H9 (cell line): ENCODE measurements at regions not wholly inside any gene's neighbourhood (a gene's known extent, or its start where the extent isn't known, plus 50 kb on each side); places are given as distances from the start of the nearest gene placed in this dataset.

Source experiments
- DNase-seq: peaks from one replicate; pipeline ENCODE4 v3.0.0-alpha.2; 2017
- H2AFZ ChIP-seq: one replicate; pipeline ENCODE4 v1.6.1; 2013; ENCODE audit warnings: mild to moderate bottlenecking, low read length, control low read depth, moderate library complexity
- H2AK5ac ChIP-seq: 2 replicates; pipeline ENCODE4 v1.6.1; 2013; ENCODE audit warnings: low read length, control low read depth, mixed read lengths; ENCODE audit not compliant: insufficient read length
- H2BK120ac ChIP-seq: one replicate; pipeline ENCODE4 v1.6.1; 2013; ENCODE audit warnings: low read depth, mild to moderate bottlenecking, low read length, control low read depth, inconsistent platforms; ENCODE audit not compliant: poor library complexity, severe bottlenecking
- H2BK12ac ChIP-seq: 2 replicates; pipeline ENCODE4 v1.6.1; 2013; ENCODE audit warnings: low read length, control low read depth, mixed read lengths, low read depth; ENCODE audit not compliant: insufficient read length
- H2BK15ac ChIP-seq: 2 replicates; pipeline ENCODE4 v1.6.1; 2013; ENCODE audit warnings: low read depth, low read length, control low read depth
- H2BK20ac ChIP-seq: one replicate; pipeline ENCODE4 v1.6.1; 2013; ENCODE audit warnings: low read depth, mild to moderate bottlenecking, low read length, control low read depth, inconsistent platforms; ENCODE audit not compliant: poor library complexity, severe bottlenecking
- H2BK5ac ChIP-seq: 2 replicates; pipeline ENCODE4 v1.6.1; 2013; ENCODE audit warnings: low read length, control low read depth, mixed read lengths; ENCODE audit not compliant: insufficient read length
- H3K14ac ChIP-seq: 2 replicates; pipeline ENCODE4 v1.6.1; 2013; ENCODE audit warnings: low read length, control low read depth; ENCODE audit not compliant: insufficient read depth
- H3K18ac ChIP-seq: 2 replicates; pipeline ENCODE4 v1.6.1; 2013; ENCODE audit warnings: low read depth, mild to moderate bottlenecking, mixed read lengths, low read length, control low read depth; ENCODE audit not compliant: insufficient read length
- H3K23ac ChIP-seq: 2 replicates; pipeline ENCODE4 v1.6.1; 2013; ENCODE audit warnings: low read length, control low read depth, mixed read lengths, low read depth; ENCODE audit not compliant: insufficient read length
- H3K23me2 ChIP-seq: 2 replicates; pipeline ENCODE4 v1.6.1; 2013; ENCODE audit warnings: low read depth, mild to moderate bottlenecking, mixed read lengths, low read length, control low read depth; ENCODE audit not compliant: insufficient read length, poor library complexity, severe bottlenecking
- H3K27ac ChIP-seq: 2 replicates; pipeline ENCODE4 v1.5.1; 2013; ENCODE audit warnings: low read length, control low read depth, mixed read lengths, low read depth; ENCODE audit not compliant: insufficient read length
- H3K27me3 ChIP-seq: 2 replicates; pipeline ENCODE4 v1.6.1; 2013; ENCODE audit warnings: low read length, control low read depth, inconsistent platforms; ENCODE audit not compliant: insufficient read depth
- H3K4ac ChIP-seq: 2 replicates; pipeline ENCODE4 v1.6.1; 2013; ENCODE audit warnings: low read depth, mild to moderate bottlenecking, control low read depth, inconsistent platforms, low read length, moderate library complexity
- H3K4me1 ChIP-seq: 2 replicates; pipeline ENCODE4 v1.6.1; 2013; ENCODE audit warnings: low read length, control low read depth, inconsistent platforms; ENCODE audit not compliant: insufficient read depth
- H3K4me2 ChIP-seq: 2 replicates; pipeline ENCODE4 v1.6.1; 2013; ENCODE audit warnings: low read length, control low read depth, mixed read lengths; ENCODE audit not compliant: insufficient read length, insufficient read depth
- H3K56ac ChIP-seq: 2 replicates; pipeline ENCODE4 v1.6.1; 2013; ENCODE audit warnings: low read depth, mild to moderate bottlenecking, mixed read lengths, low read length, control low read depth; ENCODE audit not compliant: insufficient read length
- H3K79me1 ChIP-seq: 2 replicates; pipeline ENCODE4 v1.6.1; 2013; ENCODE audit warnings: low read depth, mild to moderate bottlenecking, moderate library complexity, low read length, control low read depth, inconsistent platforms; ENCODE audit not compliant: insufficient read depth, poor library complexity, severe bottlenecking
- H3K79me2 ChIP-seq: 2 replicates; pipeline ENCODE4 v1.6.1; 2013; ENCODE audit warnings: low read length, control low read depth, inconsistent platforms; ENCODE audit not compliant: insufficient read depth
- H3K9ac ChIP-seq: 2 replicates; pipeline ENCODE4 v1.6.1; 2013; ENCODE audit warnings: low read length, control low read depth, mixed read lengths; ENCODE audit not compliant: insufficient read length; ENCODE audit errors: extremely low read depth
- H3K9me3 ChIP-seq: one replicate; pipeline ENCODE4 v1.6.1; 2013; ENCODE audit warnings: low read depth, low read length, inconsistent platforms; ENCODE audit not compliant: control insufficient read depth
- H3T11ph ChIP-seq: one replicate; pipeline ENCODE4 v1.6.1; 2013; ENCODE audit warnings: mild to moderate bottlenecking, low read length, control low read depth, inconsistent platforms
- H4K20me1 ChIP-seq: one replicate; pipeline ENCODE4 v1.6.1; 2013; ENCODE audit not compliant: control insufficient read depth, insufficient read length, insufficient read depth
- H4K5ac ChIP-seq: 2 replicates; pipeline ENCODE4 v1.6.1; 2013; ENCODE audit warnings: low read depth, mild to moderate bottlenecking, mixed read lengths, low read length, control low read depth; ENCODE audit not compliant: insufficient read length
- H4K8ac ChIP-seq: replicated peaks from 2 replicates; pipeline ENCODE4 v1.6.1; 2013; ENCODE audit warnings: low read length, control low read depth, mixed read lengths, low read depth; ENCODE audit not compliant: insufficient read length
- H4K91ac ChIP-seq: 2 replicates; pipeline ENCODE4 v1.6.1; 2013; ENCODE audit warnings: low read depth, mild to moderate bottlenecking, moderate library complexity, mixed read lengths, low read length, control low read depth; ENCODE audit not compliant: insufficient read length
- H3K27ac Mint-ChIP-seq, 3 experiments: 2 replicates in 2 of 3; 3 replicates in 1 of 3; pipeline ENCODE4 v1.8.0; 2020 to 2021; ENCODE audit warnings: mixed read lengths in 3 of 3, mild to moderate bottlenecking in 1 of 3, moderate library complexity in 1 of 3
- H3K27me3 Mint-ChIP-seq: 2 replicates; pipeline ENCODE4 v1.8.0; 2021; ENCODE audit warnings: low read depth, mild to moderate bottlenecking, moderate library complexity, mixed read lengths
- H3K36me3 Mint-ChIP-seq, 3 experiments: 2 replicates in 2 of 3; 3 replicates in 1 of 3; pipeline ENCODE4 v1.8.0; 2020 to 2021; ENCODE audit warnings: low read depth in 3 of 3, mixed read lengths in 3 of 3; ENCODE audit not compliant: insufficient read depth in 1 of 3
- H3K4me1 Mint-ChIP-seq, 2 experiments: 2 replicates each; pipeline ENCODE4 v1.8.0; 2020; ENCODE audit warnings: mixed read lengths in 2 of 2
- H3K4me3 Mint-ChIP-seq, 2 experiments: 2 replicates in 1 of 2; 3 replicates in 1 of 2; pipeline ENCODE4 v1.8.0; 2020 to 2021; ENCODE audit warnings: mild to moderate bottlenecking in 2 of 2, mixed read lengths in 2 of 2, moderate library complexity in 1 of 2
- H3K9me3 Mint-ChIP-seq, 2 experiments: 2 replicates in 1 of 2; 3 replicates in 1 of 2; pipeline ENCODE4 v1.8.0; 2020; ENCODE audit warnings: mild to moderate bottlenecking in 2 of 2, mixed read lengths in 2 of 2, moderate library complexity in 1 of 2
- CTCF ChIP-seq: fragments of 200-600 bp; sonication (generic); conservative IDR thresholded peaks from 3 replicates; pipeline ENCODE4 v1.8.0; 2021; ENCODE audit warnings: antibody characterized with exemption, mild to moderate bottlenecking
- WGBS: extraction: QIAGEN DNeasy Blood & Tissue Kit; methylation state at CpG from one replicate; pipeline ENCODE4 v1.1.7; 2013; ENCODE audit warnings: missing lambda C conversion rate, low lambda C conversion rate, mixed read lengths; ENCODE audit not compliant: insufficient read length; ENCODE audit errors: extremely low coverage; 5-methylcytosine and 5-hydroxymethylcytosine counted together

GRCh38 chr3:124402791-124403190, 327.5 kb upstream of the UMPS start:
- Histone ChIP-seq H3K9ac (no peak overlapping the region), H2BK12ac (no peak overlapping the region), H4K20me1 (no peaks in the 10 kb centered on the region), H2BK120ac (no peak overlapping the region), H3T11ph (no peak overlapping the region), H3K23me2 (no peaks in the 10 kb centered on the region), H3K4me1 (no peaks in the 10 kb centered on the region), H3K4me2 (no peak overlapping the region), H4K5ac (no peak overlapping the region), H2BK5ac (no peak overlapping the region), H4K8ac (no peak overlapping the region), H2AFZ (no peak overlapping the region), H3K14ac (no peak overlapping the region), H3K27ac (no peak overlapping the region), H3K56ac (no peak overlapping the region), H3K4ac (no peak overlapping the region), H2BK20ac (no peak overlapping the region), H2BK15ac (no peak overlapping the region), H3K27me3 (no peaks in the 10 kb centered on the region), H3K79me2 (no peaks in the 10 kb centered on the region), H3K79me1 (no peaks in the 10 kb centered on the region), H3K18ac (no peak overlapping the region), H4K91ac (no peak overlapping the region), H3K23ac (no peak overlapping the region), H3K9me3 (no peaks in the 10 kb centered on the region), H2AK5ac (no peak overlapping the region)
- no CpG with 5 or more reads among the region's 4 CpGs for WGBS
- Mint-ChIP-seq H3K4me1 (no peaks in the 10 kb centered on the region), H3K36me3 (no peaks in the 10 kb centered on the region), H3K27ac (no peak overlapping the region), H3K4me3 (no peak overlapping the region), H3K27me3 (no peaks in the 10 kb centered on the region), H3K9me3 (no peaks in the 10 kb centered on the region)
- no peak for DNase-seq
- TF ChIP-seq CTCF = no peak
